Inflammatory macrophage treated with lipopolysaccharide for 1 hour (primary cell): ENCODE measurements at regions not wholly inside any gene's neighbourhood (a gene's known extent, or its start where the extent isn't known, plus 50 kb on each side); places are given as distances from the start of the nearest gene placed in this dataset.
A peak's percentile ranks its signal among the peaks of the same experiment; 100 is the strongest.
"Not testable (repeated sequence)": the region's sequence is repeated elsewhere in the genome, so short reads cannot be mapped to it uniquely, and the experiment has no call there.

ENCODE experiments used
- DNase-seq, 2 donors: peaks; one replicate each; pipeline ENCODE4 v3.0.0-alpha.2; 2020 to 2022

- DNase-seq, result peak in 1 of 2 donors; percentile 6
Observed at GRCh38 chr7:124101173-124101768, 68.4 kb upstream of the TMEM229A start.

GRCh38 chr7:124100190-124100589, 67.3 kb upstream of the TMEM229A start:
- DNase-seq, result no peak

- DNase-seq, result not testable (repeated sequence)
Observed at GRCh38 chr7:124099585-124099984, 66.7 kb upstream of the TMEM229A start.

- no peak for DNase-seq
Observed at GRCh38 chr7:124089621-124090020, 56.8 kb upstream of the TMEM229A start.

GRCh38 chr7:124088590-124088989, 55.7 kb upstream of the TMEM229A start:
- no peak for DNase-seq

- no peak for DNase-seq
Observed at GRCh38 chr7:124086843-124087242, 54.0 kb upstream of the TMEM229A start.

GRCh38 chr7:124085179-124085578, 52.3 kb upstream of the TMEM229A start:
- DNase-seq, result no peak

GRCh38 chr7:124084024-124084423, 51.2 kb upstream of the TMEM229A start:
- DNase-seq, result no peak
